A549 (cell line): ENCODE measurements at regions not wholly inside any gene's neighbourhood (a gene's known extent, or its start where the extent isn't known, plus 50 kb on each side); places are given as distances from the start of the nearest gene placed in this dataset.

Source experiments
- CHD4 ChIP-seq: fragments of 200-600 bp; sonication (generic); IDR thresholded peaks from 2 replicates; pipeline ENCODE4 v1.6.1; 2016; ENCODE audit warnings: antibody characterized with exemption, mild to moderate bottlenecking, borderline replicate concordance
- POLR2AphosphoS2 ChIP-seq: conservative IDR thresholded peaks from 2 replicates; pipeline ENCODE4 v1.6.1; 2012; ENCODE audit warnings: low read length, improper control_type of control experiment, inconsistent platforms
- TF ChIP-seq, protein P1 (sequence below): fragments of >200 bp; sonication (Bioruptor Twin); formaldehyde crosslinking; IDR thresholded peaks from 3 replicates; pipeline ENCODE4 v1.5.1; 2016
- TF ChIP-seq, protein P2 (sequence below): fragments of >200 bp; sonication (Bioruptor Twin); formaldehyde crosslinking; IDR thresholded peaks from 2 replicates; pipeline ENCODE4 v1.6.1; 2016

DNA sequence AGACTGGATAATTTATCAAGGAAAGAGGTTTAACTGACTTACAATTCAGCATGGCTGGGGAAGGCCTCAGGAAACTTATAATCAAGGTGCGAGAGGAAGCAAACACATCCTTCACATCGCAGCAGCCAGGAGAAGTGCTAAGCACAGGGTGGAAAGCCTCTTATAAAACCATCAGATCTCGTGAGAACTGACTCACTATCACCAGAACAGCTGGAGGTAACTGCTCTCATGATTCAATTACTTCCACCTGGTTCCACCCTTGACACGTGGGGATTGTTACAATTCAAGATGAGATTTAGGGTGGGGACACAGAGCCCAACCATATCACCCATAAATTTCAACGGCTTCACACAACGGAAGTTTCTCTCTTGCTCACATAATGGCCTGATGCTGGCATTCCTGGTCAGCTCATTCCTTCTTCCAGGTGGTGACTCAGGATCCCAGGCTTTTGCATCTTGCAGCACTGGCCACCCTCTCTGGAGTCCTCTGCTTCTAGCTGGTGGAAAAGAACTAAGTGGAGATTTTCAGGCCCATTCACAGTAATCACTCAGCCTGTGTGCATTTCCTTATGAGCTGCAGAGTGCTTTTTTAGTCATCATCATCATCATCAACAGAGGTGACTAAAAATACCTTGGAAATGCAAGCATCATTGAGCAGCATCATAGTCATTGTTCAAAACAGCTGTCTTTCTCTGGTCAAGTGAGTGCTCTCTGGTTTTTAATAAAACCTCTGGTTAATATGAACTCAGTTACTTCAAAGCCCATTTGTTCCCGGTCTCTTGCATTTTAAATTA lies 308.1 kb downstream of the SFMBT2 start:
- TF ChIP-seq, protein P1, sequence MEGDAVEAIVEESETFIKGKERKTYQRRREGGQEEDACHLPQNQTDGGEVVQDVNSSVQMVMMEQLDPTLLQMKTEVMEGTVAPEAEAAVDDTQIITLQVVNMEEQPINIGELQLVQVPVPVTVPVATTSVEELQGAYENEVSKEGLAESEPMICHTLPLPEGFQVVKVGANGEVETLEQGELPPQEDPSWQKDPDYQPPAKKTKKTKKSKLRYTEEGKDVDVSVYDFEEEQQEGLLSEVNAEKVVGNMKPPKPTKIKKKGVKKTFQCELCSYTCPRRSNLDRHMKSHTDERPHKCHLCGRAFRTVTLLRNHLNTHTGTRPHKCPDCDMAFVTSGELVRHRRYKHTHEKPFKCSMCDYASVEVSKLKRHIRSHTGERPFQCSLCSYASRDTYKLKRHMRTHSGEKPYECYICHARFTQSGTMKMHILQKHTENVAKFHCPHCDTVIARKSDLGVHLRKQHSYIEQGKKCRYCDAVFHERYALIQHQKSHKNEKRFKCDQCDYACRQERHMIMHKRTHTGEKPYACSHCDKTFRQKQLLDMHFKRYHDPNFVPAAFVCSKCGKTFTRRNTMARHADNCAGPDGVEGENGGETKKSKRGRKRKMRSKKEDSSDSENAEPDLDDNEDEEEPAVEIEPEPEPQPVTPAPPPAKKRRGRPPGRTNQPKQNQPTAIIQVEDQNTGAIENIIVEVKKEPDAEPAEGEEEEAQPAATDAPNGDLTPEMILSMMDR: no peak
- TF ChIP-seq CHD4 (no peak), POLR2AphosphoS2 (no peak)
- TF ChIP-seq, protein P2, sequence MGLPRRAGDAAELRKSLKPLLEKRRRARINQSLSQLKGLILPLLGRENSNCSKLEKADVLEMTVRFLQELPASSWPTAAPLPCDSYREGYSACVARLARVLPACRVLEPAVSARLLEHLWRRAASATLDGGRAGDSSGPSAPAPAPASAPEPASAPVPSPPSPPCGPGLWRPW: no peak
